GM18517 (cell line): ENCODE measurements at regions not wholly inside any gene's neighbourhood (a gene's known extent, or its start where the extent isn't known, plus 50 kb on each side); places are given as distances from the start of the nearest gene placed in this dataset.
"Not testable (repeated sequence)": the region's sequence is repeated elsewhere in the genome, so short reads cannot be mapped to it uniquely, and the experiment has no call there.

ENCODE experiments used
- ATAC-seq: cut with Tn5 transposase; IDR thresholded peaks from one replicate; pipeline ENCODE4 v1.9.1; 2021; ENCODE audit warnings: mild to moderate bottlenecking, moderate library complexity; ENCODE audit not compliant: unreplicated experiment

DNA sequence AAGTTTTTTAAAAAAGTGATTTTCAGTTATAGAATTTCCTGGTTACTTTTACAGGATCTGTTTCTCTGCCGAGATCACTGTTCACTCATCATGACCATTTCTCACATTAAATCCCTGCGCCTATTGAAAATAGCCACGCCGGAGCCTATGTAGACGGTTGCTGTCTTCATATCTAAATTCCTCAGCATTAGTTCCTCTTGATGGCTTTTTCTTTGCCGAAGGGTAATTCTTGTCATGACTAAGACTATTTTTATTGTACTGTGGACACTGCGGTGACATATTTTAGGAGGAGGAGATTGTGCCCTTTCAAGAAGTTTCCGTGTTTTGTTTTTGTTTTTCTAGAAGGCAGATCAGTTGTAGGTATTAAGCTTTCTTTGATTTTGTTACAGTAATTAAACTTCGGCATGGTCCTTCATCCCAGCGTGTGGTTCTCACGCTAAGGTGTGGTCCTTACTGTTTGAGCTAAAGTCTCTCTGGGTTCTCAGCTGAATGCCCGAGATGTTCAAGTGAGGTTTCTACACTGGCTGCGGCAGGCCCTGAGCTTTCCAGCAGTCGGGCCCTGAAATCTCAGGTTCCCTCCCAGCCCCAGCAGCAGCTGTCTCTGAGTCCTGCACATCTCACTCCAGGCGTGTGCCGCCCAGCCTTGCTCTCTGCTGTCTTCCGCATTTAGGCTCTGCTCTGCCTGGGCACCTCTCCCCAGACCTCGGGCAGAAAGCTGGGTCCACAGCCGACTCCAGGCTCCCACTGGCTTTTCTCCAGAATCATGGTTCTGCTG lies 1110.5 kb downstream of the TBC1D22A start:
- ATAC-seq = no peak

GRCh38 chr22:47865626-47866025 lies 1103.2 kb downstream of the TBC1D22A start:
- ATAC-seq = no peak

- ATAC-seq = no peak
Observed at GRCh38 chr22:47862394-47862793, 1099.9 kb downstream of the TBC1D22A start.

GRCh38 chr22:47860907-47861306 lies 1098.5 kb downstream of the TBC1D22A start:
- ATAC-seq = not testable (repeated sequence)

DNA sequence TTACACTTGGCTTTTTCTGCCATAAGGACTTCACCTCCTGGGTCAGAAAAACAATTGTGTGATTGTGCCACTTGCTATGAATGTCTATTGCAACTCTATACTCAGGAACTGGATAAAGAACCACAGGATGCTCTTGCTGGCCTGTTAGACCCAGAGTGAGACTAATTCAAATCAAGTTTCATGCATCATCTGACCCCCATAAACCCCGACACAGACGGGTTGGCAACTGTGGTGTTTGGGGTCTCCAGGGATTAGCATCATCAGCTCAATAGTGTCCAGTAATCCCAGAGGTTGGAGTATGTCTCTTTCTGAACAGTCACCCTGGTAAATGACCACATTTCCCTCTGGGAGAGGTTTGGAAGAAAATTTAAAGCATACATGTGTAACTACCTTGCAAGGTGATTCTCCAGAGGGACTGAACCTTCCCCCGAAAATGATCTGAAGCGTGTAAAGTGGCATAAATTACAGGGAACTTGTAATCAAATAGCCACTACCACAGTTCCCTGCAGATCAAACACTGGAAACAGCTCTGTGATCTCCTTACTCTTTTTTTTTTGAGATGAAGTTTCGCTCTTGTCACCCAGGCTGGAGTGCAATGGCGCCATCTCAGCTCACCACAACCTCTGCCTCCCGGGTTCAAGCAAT lies 1097.6 kb downstream of the TBC1D22A start:
- no peak for ATAC-seq

DNA sequence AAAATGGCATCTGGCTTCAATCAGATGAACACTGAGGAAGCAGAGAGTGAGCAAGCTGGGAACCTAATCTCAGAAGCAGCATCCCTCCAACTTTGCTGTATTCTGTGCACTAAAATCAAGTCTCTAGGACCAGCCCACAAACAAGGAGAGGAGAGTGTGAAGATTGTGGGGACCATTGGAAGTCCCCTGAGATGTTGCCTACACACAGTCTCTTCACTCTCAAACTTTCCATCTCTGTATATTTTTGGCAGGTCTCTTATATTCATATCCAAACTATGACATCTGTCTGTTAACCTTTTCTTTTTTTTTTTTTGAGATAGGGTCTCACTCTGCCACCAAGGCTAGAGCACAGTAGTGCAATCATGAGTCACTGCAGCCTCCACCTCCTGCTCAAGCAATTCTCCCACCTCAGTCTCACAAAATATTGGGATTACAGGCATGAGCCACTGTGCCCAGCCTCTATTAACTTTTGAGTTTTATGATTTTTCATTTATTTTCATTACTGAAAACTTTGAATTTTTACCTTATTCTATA lies 1096.4 kb downstream of the TBC1D22A start:
- no peak for ATAC-seq

DNA sequence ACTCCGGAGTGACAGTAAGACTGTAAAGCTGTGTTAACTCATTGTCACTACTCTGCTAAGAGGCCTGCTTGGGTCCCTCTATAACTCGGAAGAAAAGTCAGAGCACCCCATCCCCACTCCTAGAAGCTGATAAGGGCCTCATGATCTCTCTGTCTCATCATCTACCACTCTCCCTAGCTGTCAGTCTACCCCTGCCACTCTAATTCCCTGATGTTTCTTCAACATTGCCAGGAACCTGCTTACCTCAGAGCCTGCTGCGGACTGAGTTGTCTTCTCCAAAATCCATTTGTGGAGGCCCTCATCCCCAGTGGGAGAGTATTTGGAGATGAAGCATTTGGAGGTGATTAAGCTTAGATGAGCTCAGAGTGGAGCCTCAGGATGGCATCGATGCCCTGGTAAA lies 1092.2 kb downstream of the TBC1D22A start:
- ATAC-seq = no peak

DNA sequence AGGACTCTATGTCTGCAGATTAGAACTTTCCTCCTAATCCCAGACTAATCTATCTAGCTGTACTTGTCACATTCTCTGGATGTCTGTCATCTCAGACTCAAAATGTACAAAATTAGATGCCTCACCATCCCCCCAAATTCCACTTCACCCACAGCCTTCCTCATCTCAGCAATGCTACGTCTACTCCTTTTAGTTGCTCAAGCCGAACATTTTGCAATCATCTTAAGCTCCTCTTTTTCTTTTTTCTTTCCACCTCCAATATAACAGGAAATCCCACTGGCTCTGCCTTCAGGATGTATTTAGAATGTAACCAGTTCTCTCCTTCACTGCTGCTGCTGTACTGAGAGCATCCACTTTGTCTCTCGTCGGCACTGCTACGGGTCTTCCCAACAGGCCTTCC lies 1091.8 kb downstream of the TBC1D22A start:
- no peak for ATAC-seq

- no peak for ATAC-seq
Observed at GRCh38 chr22:47853750-47854149, 1091.3 kb downstream of the TBC1D22A start.

GRCh38 chr22:47851586-47851985 lies 1089.1 kb downstream of the TBC1D22A start:
- no peak for ATAC-seq

GRCh38 chr22:47850644-47851151 lies 1088.2 kb downstream of the TBC1D22A start:
- no peak for ATAC-seq

DNA sequence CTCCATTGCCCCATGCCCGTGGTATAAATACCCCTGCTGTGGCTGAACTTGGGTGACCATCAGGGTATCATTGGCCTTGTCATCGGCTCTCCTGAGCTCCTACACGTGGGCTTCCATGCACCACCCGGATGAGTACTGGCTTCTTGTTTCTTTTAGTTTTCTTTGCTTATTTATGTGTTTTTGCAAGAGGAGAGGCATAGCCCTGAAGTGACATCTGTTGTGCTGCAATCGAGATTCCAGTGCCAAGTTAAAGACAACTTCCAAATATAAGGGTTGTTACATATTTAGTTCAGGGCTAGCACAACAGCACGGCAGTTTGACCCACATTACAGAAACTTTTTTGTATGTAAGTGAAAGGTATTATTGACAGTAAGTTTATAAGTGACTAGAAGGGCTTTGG lies 1087.1 kb downstream of the TBC1D22A start:
- no peak for ATAC-seq

DNA sequence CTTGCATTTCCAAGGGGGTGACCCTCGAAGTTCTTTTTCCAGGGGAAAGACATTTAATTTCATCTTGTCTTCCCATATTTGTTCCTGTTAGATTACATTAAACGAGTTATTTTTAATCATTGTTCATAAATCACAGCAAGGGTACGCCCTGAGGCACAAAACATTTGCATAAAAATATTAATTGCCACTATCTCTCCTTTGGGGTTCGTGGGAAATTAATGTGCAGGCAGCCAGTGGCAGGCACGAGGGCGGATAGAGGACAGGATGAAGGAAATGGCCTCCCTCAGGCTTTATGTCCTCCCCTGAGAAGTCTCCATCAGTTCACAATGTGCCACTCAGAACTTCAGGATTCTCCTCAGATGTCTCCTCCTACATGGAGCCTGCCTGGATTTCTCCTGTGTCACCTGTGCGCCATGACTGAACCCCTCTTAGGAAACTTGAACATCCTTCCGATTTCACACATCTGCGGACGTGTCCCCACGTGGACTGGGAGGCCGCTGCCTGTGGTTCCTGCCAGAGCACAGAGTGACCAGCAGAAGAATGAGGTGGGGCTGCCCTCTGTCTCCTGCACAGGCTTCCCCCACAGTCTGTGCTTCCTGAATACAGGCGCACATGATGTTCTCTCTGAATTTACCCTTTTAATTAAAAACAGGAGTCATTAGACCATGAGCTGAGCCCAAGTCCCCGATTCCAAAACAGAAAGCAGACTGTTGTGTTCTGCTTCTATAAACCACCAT lies 1085.9 kb downstream of the TBC1D22A start:
- ATAC-seq = no peak

DNA sequence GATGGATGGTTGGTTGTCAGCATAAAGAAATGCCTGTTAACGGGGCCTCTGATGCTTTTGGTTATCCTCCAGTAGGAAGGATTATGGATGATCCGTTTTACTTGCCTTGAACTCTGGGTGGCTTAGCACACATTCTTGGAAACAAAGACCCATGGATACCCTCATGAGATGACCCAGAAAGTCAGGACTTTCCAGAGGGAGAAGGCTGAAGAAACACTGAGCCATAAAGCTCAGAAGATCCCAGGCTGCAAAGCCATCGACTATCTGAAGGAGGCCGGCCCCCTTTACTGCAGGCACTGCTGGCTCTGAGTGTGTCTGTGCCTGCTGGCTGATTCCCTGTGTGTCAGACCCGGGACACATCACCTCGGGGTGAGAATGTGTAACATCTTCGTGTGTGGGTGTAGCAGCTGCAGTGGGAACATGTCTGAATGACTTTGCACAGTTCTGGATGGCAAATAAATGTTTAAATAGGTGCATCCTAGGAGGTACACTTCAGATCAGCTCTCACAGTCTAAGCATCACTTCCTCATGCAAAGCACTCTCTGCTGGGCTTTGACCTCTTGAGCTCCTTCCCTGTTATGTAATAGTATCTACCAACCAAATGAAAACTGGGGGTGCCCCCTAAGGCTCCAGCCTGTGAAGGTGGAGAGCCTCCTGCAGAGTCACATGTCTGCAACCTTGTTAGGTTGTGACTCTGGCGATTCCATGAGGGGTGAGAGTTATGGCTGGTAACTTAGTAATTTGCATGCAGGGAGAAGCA lies 1084.9 kb downstream of the TBC1D22A start:
- no peak for ATAC-seq

DNA sequence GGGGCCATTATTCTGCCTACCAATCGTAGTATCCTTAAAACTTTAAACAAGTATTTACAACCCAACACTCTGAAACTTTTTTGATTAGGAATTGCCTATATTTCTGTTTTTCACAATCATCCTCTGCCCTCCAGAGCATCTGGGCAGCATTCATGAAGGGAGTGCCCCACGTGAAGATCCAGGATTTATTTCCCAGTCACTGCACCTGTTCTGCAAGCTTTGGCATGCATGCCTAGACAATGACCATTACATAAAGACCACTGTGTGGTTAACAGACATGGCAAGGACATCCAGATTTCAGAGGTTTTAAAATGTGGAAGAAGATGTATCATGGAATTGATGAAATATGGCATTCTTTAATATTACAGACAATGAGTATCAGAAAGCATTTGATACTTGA lies 1083.8 kb downstream of the TBC1D22A start:
- no peak for ATAC-seq

- no peak for ATAC-seq
Observed at GRCh38 chr22:47842119-47842518, 1079.7 kb downstream of the TBC1D22A start.

DNA sequence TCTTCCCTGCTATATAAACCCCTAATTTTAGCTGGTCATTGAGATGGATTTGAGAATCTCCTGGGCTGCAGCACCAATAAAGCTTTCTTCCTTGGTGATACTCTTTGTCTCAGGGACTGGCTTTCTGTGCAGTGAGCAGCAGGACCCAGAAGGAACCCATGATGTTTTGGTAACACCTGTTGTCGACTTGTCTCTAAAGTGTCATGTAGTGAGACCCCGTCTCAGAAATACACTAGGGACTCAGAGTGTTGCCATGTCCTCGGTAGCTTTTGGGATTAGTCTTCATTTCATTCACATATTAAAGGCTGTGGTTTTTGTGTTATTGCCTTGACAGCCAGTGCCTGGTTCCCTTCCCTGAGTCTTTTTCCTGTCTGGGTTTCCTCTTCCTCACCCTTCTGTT lies 1078.7 kb downstream of the TBC1D22A start:
- ATAC-seq = no peak

- no peak for ATAC-seq
Observed at GRCh38 chr22:47839595-47840227, 1077.3 kb downstream of the TBC1D22A start.

GRCh38 chr22:47837703-47838102 lies 1075.3 kb downstream of the TBC1D22A start:
- no peak for ATAC-seq

- no peak for ATAC-seq
Observed at GRCh38 chr22:47836957-47837356, 1074.5 kb downstream of the TBC1D22A start.
